NCI-H1105 (cell line): ENCODE measurements at regions not wholly inside any gene's neighbourhood (a gene's known extent, or its start where the extent isn't known, plus 50 kb on each side); places are given as distances from the start of the nearest gene placed in this dataset.

ENCODE experiments used
- DNase-seq: peaks from one replicate; lab custom pipeline; 2025; lab: John Stamatoyannopoulos, UW

DNA sequence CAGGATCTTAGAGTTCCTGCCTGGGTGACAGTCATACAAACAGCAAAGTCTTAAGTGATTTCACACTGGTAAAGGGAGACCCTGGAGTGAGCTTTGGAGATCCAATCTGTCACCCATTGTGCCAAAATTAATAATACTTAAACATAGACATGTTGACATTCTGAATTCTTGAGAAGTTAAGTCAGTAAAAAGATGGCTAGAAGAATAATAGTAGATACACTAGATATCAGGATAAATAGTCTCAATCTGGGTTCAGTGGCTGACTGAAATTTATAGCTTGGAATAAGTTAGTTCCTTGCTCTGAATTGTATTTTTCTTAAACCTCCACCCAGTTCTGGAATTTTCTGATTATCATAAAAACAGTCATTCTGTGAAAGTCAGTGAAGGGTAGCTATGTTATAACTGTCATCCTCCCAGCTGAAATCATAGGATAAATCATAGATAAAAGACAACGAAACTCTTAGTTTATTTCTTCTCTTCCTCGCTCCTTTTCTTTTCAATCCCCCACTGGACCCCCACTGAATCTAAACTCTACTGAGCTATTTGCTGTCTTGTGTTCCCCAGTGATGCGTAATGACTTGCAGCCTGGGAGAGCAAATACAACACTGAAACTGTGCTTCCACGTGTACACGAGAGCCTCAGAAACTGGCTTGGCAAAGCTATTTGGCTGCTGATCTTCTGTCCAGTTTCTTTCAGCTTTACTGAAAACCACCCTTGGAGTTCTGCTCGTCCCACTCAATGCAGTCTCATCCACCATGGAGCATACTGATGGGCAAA lies 175.4 kb upstream of the TP63 start:
- no peak for DNase-seq

DNA sequence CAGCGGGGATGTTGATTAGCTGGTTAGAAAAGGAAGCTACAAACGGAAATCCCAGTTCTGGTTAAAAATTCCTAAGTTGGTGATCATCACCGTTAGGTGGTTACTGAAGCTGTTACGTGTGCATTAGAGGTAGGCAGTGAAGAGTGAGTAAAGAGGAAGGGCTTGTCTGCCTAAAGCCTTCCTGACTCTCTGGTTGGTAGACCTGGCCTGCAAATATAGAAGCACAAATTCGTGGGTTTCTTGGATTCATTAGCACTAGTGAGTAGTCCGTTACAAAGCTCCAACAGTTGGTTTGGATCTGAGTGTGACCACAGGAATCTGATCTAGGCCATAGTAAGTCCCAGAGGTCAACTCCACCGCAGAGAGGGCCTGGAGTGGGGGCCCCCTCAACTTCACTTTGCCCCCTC lies 174.0 kb upstream of the TP63 start:
- DNase-seq, result no peak

DNA sequence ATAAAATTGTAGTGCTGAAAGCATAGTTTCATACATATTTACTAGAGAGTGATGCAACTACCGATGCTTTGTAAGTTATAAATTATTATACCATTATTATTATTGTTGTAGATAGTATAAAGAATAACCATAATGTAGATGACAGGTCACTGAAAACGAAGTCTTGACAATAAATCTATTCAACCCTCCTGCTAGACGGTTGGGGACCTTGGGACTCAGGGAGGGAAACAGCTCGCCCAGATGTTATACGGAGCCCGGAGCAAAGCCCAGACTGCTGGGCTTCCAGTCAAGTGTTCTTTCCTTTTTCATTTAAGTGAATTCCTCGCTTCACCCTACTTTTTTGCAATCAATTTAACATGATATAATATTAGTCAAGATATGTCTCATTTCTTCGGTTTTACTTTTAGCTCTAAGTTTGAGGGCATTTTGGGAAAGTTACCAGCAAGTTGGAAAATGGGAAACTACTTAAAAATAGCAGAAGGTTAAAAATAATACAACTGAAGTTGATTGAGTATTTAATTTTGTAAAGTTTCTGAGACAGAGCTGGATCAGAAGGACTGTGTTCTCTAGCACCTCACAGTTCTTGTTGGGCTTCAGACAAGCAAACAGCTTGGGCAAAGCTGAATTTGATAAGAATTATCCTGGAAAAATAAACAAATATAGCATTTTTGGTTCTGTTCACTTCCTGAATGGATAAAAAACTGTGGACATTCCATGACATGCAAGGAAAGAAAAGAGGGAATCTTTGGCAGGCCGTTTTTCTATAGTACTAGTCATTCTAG lies 173.4 kb upstream of the TP63 start:
- no peak for DNase-seq

DNA sequence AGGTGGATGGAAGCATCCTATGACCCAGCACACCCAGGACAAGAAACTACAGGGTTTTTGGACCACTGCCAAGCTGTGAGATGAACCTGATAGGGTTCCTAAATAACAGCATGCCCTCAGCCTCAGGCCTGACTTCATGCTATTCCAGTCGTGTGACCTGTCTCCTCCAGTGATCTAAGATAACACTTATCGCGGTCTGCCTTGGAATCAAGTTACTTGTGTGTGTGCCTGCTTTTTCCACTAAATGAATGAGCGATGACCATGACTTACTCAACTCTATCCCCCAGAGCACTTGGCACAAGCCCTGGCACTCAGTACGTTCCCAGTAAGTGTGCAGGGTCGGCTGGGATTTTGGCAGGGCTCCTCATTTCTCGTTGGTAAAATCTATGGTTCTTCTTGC lies 172.7 kb upstream of the TP63 start:
- DNase-seq, result peak; percentile 7

DNA sequence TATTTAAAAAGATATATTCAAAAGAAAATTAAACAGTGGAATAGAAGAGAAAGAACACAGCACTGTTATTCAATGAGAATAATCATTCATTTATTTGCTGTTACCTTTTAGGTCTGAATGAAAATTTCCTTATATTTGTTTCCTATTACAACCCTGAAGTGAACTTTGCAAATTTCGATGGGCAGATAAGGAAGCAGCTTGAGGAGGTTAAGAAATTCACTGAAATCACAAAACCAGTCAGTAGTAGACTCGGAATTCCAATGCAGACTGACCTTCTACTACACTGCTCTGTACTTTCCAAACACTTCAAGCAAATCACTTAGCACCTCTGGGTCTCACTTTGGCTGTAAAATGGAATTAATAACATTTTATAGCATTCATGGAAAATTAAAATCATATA lies 172.0 kb upstream of the TP63 start:
- no peak for DNase-seq

DNA sequence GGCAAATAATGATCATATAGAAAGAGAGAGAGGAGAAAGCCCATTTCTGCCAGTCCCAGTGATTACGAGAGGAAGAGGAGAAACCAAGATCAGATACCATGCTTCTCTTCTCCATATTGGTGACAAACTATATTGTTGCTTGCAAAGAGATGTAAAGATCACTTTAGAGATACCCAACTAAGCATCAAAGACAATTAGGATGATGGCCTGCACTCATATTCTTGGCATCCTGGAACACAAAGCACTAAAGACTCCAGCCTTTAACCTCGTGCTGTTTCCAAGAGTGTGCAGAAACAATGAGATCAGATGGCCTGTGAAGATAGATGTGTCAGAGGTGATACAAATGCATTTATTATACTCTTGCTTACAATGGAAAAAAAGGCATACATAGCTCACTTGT lies 170.7 kb upstream of the TP63 start:
- DNase-seq, result no peak

DNA sequence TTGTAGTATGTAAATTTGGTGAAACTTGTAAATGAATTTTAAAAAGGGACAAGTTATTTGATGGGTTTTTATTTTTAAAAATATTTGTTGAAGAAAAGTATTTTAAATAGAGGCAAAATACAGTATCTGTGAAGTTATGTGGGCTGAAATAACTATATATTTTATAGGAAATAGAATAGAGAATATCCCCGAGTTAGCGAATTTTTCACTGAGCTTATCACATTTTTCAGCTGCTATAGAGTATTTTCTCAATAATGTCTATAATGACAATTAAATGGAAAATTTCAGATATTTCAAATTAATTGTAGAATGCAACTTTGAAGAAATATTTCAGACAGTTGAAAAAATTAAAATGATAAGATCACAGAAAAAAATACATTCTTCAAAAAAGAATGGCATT lies 166.4 kb upstream of the TP63 start:
- DNase-seq, result no peak

DNA sequence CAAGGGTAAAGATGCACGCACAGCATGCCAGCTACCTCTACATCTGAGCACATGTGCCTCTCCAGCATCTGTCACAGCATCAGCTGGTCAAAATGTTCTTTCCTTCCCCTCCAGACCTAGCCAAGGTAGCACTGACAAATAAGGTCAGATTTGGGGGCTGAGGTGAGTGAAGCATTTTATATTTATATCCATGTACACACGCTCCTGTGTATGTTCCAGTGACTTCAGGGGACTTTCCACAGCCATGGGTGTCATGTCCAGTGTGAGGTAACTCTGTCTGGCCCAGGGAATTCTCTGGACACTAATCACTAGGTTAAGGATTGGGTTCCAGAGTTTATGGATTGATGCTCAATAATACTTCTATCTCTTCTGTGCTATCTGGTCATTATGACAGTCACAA lies 165.2 kb upstream of the TP63 start:
- DNase-seq, result no peak

DNA sequence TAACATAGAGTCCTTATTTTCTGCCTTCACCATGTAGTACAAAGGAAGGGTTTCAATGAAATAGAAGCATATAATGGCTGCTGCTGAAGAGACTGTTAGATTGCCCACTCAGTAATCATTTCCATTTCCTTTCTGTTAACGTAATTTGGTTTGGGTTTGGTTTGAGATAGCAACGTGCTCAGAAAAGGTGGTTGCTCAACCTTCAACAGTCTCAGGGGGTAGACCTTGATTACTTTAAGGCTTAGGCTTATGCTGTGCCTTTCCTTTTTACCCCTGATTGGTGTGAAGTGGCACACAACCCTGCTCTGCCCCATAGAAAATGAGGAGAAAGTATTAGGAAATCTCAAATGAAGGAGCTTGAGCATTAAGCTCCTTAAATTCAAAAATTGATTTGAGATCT lies 163.7 kb upstream of the TP63 start:
- DNase-seq, result no peak

DNA sequence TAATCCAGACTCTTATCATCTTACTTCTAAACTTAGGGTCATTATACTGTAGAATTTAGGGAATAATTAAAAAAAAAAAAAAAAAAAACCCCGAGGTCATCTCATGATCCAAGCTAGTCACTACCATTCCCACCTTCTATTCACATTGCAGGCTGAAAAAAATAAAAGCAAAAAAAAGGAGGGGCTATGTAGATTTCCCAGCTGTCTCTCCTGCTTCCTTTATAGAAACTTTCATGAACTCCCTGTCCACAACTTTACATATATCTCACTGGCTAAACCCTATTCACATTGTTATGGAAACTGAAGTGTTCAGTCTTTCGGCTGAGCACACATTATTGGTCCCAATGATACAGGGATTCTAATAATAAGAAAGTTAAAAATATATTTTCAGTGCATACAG lies 156.2 kb upstream of the TP63 start:
- DNase-seq, result no peak

DNA sequence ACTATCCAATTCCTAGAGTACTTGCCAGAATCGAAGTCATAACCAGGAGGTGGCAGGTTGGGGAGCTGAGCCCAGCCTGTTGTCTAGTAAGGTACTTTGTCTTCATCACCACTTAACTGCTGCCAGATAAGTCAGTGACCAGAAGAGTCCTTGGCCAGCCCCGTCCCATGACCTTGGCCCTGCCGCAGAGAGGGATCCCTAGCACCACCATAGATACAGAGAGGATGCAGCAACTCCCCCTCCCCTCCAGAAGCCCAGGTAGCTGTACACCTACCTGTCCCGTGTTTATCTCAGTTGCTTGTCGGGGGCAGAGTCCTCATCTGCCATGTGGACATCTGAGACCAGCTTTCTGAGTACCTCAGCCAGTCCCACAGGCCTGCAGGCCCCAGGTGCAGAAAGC lies 153.6 kb upstream of the TP63 start:
- no peak for DNase-seq

DNA sequence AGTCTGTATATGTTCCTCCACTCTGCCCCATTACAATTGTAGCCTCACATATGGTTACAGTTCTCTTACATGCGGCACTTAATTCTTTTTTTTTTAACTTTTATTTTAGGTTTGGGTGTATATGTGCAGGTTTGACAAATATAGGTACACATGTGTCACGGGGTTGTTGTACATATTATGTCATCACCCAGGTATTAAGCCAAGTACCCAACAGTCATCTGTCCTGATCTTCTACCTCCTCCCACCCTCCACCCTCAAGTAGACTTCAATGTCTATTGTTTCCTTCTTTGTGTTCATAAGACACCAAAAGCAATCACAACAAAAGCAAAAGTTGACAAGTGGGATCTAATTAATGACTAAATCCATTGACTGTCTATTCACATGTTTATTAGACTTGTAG lies 144.6 kb upstream of the TP63 start:
- DNase-seq, result no peak

DNA sequence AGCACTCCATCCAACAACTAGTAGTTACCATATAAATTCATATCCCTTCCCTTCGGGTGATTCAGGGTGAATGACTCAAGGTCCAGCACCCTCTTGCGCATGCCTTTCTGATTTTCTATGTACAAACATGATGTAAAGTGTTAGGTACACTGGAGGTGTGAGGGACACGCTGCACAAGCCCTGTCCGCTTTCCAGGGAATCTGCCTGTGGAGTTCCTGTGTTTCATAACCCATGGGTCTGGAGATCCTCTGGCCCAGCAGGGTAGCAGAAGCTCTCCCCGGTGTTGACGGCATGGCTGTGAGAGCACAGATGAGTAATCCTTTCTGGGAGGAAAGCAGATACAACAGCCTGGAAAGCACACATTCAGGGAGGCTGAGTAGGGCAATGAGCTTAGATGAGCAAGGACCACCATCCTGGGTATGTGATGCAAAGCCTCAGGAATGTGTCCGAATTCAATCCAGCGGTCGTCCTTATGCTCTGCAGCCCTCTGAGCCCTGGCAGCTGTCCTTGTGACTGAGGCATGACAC lies 142.9 kb upstream of the TP63 start:
- DNase-seq, result no peak

DNA sequence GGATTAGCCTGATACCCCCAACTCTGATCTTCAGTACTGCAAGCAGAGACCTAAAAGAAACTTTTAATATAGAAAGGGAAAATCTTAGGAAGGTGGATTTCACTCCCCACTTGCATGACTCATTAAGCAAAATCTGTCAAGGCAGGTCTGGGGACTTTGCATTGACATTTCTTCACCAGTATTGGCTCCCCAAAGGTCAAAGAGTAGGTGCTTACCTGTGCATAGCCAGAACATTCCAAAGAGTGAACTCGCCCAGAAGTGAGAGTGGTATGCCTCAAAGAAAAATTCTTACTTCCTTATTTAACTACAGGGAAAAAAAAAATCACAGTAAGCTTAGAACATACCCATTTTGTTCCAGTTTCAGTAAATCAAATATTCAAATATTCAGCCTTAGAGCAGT lies 140.9 kb upstream of the TP63 start:
- no peak for DNase-seq

DNA sequence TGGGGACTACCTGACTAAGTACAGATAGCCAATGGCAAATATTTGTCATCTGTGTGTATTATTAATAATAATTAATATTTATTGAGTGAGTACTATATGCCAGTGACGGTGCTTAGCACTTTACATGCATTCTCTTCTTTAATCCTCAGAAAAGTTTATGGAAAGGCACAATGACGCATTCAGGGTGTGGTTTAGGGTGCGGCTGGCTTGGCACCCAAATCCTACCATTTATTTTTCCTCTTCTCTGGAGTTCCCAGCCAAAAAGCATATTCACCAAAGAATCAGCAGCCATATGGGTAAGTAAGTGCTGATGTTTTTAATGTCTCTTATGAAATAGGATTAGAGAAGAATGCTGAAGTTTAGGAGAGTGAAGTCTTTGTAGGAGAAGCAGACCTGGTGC lies 140.4 kb upstream of the TP63 start:
- no peak for DNase-seq

DNA sequence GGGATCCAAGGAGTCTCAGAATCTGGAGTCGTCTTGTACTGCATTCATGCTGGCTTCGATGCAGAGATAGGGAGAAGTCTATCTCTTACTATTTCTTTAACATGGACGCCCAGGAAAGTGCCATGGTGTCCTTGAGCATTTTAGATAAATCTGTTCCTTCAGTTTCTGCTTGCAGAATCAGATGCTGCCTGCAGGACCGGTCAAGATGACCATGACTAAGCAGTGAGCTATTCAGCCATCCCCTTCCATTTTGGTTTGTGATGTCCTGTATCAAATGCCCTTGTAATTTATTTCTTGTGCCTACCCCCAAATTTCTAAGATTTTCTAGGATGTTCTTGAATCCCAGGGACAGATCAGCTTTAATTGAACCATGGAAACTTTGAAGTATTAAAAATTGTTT lies 139.4 kb upstream of the TP63 start:
- no peak for DNase-seq

DNA sequence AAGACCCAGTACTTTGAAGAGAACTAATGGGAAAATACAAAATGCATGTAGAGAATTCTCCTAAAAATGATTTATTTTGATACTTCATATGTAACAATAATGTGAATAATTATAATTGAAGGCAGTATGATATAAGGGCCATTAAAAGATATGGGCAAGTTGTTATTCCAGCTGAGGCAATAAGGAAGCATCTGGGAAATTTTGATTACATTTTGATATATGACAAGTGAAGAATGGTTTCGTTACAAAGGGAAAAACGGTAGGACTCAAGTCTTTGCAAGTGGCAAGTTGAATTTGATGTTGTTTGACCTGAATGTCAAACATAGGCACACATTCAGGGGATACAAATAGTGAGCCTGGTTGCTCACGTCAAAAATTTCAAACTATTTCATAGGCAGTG lies 137.9 kb upstream of the TP63 start:
- no peak for DNase-seq

DNA sequence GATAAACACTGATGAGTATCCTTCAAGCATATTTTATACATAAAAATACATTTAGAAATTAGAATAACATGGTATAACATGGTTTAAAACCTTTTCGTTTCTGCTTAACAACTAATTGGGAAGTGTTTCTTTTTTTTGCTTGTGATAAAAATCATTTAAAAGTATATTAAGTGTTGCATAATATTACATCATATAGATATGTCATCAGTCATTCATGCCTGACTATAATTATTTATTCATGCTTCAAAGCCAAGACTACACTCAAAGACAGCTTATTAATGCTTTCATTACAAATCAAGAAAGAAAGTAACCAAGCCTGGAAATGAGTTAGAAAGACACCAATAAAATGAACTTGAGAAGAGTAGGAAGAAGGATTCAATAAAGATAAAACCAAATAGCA lies 136.6 kb upstream of the TP63 start:
- DNase-seq, result no peak

DNA sequence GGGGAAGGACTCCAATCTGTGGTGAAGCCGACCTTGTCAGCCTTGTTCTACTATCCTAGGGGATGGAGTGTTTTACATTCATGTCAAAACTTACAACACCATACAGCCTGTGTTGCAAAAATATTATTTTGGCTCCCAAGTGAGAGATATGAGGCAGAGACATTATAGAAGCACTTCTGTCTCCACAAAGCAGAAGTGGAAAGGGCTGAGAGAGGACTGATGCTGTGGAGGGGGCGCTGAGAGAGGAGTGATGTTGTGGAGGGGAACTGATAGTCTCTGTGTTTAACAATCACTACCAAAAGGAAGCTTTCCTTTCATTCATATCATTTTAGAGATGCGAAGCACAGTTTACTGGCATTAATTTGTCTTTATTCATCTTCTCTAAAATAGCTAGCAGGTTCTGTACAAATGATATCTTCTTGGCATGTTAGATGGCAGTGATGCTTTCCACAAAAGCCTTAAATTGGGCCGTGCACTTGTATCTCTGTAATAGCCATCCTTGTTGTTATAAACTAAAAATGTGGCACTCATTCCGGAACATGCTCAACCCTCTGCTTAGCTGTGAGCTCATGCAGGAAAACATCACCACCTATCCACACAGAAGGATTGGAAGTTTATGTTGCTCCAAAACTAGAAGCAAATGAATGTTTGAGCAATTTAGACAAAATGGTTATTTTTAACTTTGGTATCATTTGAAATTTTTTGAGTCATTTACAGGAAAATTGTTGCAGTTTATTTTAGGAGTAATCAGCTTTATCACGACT lies 134.6 kb upstream of the TP63 start:
- no peak for DNase-seq

DNA sequence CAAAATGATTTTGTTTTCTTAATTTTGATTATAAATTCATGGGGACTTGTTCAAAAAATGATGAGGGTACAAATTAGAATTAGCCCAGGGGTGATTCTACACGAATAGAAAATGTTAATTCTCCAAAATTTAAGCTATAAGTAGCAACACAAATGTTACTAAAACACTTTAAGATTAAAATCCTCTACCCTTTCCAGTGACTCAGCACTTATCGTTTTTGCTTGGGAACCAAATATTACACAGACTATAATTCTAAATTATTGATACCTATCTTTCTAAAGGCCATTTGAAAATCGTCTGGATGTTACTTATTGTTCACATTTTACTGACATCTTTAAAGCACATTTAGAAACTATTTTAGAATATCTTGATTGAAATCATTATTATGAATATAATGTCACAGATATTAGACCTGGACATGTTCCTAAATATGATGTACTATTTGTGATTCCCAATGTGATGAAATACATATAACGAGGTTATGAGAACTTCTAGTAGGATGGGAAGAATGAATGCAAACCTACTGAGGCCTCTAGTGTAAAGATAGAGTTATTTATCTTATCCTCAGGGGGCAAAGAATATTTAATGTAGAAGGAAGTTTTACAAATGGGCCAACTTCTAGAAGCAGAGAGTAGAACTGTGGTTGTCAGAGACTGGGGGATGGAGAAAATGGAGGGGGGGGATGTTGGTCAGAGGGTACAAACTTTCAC lies 132.0 kb upstream of the TP63 start:
- no peak for DNase-seq

DNA sequence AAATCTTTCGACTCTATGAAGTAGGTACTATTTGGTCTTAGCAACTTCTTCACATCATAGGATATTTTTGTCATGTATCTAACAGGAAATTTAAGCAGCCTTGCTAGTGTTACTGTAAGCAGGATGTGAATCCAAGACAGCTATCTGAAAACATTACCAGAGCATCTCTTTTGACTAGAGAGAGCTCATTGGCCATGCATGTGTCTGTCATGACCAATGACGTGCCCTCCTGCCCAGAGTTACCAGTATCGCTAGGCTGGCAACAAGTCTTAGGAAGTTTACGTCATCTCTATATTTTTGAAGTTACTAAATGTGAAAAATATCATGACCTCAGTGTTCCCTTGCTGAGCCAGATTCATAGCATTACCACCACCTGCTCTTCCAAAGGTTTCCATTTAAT lies 130.9 kb upstream of the TP63 start:
- DNase-seq, result no peak
